ENCODE measurements at regions not wholly inside any gene's neighbourhood (a gene's known extent, or its start where the extent isn't known, plus 50 kb on each side); places are given as distances from the start of the nearest gene placed in this dataset.

GRCh38 chrX:1874899-1875298 is 260.0 kb downstream of the ASMT start:
- TF ChIP-seq CTCF (IDR thresholded peaks at IDR 0.05), result no peak
- no peak for TF ChIP-seq POLR2A (IDR thresholded peaks at IDR 0.05)

Data from esophagus squamous epithelium (tissue), 4 donors.